Pancreas (tissue), 10 donors: ENCODE measurements at regions not wholly inside any gene's neighbourhood (a gene's known extent, or its start where the extent isn't known, plus 50 kb on each side); places are given as distances from the start of the nearest gene placed in this dataset.

Experiments used
- ATAC-seq, 4 donors: fragments of 200-7000 bp; cut with Tn5 transposase; one replicate each; pipeline versions ENCODE4 v1.8.0 to v1.9.1; 2020; ENCODE audit warnings: mild to moderate bottlenecking in 4 of 4, moderate library complexity in 4 of 4
- DNase-seq, 6 donors: peaks; one replicate each; pipeline ENCODE4 v3.0.0-alpha.2; 2020
- FAIRE-seq: peaks from 2 replicates; lab custom pipeline; 2012; peaks lifted over from hg19 to GRCh38; lab: Jason Lieb, UNC
- H3K27ac ChIP-seq, 4 donors: fragments of 200-600 bp; sonication (generic); 1 replicate in 3 of 4; 2 replicates in 1 of 4; pipeline versions ENCODE4 v1.5.0 to v1.8.0; 2020
- H3K27me3 ChIP-seq, 4 donors: fragments of 200-600 bp; one replicate each; pipeline ENCODE4 v1.8.0; 2021
- H3K36me3 ChIP-seq, 3 donors: fragments of 200-600 bp; sonication (generic) in 1 of 3; one replicate each; pipeline versions ENCODE4 v1.5.0 to v1.8.0; 2020 to 2021
- H3K4me1 ChIP-seq, 3 donors: fragments of 200-600 bp; one replicate each; pipeline ENCODE4 v1.8.0; 2021
- H3K4me3 ChIP-seq, 4 donors: fragments of 200-600 bp; sonication (generic) in 2 of 4; one replicate each; pipeline versions ENCODE4 v1.5.0 to v1.8.0; 2020 to 2021
- H3K9me3 ChIP-seq, 4 donors: fragments of 200-600 bp; one replicate each; pipeline ENCODE4 v1.8.0; 2021
- WGBS, 2 donors: extraction: QIAGEN DNeasy Blood & Tissue Kit; methylation state at CpG; one replicate each; pipeline ENCODE4 v1.1.7; 2013; 5-methylcytosine and 5-hydroxymethylcytosine counted together
- intact Hi-C, 3 donors: fragments of 100-400 bp; cut with DNase I; formaldehyde crosslinking; loops; one replicate each; pipeline versions ENCODE4 v1.11.1 to v1.14.2; 2022
- TF ChIP-seq, protein P1 (sequence below), 4 donors: fragments of 200-600 bp; sonication (generic) in 3 of 4; IDR thresholded peaks; one replicate each; pipeline versions ENCODE4 v1.5.0 to v1.8.0; 2021; ENCODE audit warnings: antibody characterized with exemption in 4 of 4
- donor health status: healthy with polysubstance abuse.
- donor health status: DM: no; HTN: no; CAD: no; lungs with moderate emphysema.
- donor health status: DM: no; HTN: no; CAD: no.
- donor health status: control.
- donor health status: control.
- donor health status: Bipolar disorder and iron deficiency.
- donor health status: DM: yes; HTN: yes; CAD: no.
- donor health status: DM: no; HTN: no; CAD: no.
- donor health status: DM: no; HTN: no; CAD: no.
- donor health status: DM: yes; HTN: yes; CAD: no.

DNA sequence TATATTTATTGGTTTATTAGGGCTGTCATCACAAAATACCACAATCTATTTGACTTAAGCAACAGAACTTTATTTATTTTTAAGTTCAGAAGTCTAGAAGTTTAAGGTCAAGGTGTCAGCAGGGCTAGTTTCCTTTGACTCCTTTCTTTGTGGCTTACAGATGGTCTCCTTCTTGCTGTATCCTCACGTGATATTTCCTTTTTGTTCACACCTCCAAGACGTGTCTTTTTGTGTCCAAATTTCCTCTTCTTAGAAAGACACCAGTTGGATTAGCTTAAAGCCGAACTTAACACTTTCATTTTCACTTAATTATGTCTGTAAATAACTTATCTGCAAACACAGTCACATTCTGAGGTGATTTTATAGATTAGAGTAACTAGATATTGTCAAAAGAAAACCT, 631.4 kb upstream of the POT1 start:
- H3K4me3 ChIP-seq: no peak overlapping the region
- FAIRE-seq (no peak), ATAC-seq (no peak), DNase-seq (no peak)
- TF ChIP-seq, protein P1, sequence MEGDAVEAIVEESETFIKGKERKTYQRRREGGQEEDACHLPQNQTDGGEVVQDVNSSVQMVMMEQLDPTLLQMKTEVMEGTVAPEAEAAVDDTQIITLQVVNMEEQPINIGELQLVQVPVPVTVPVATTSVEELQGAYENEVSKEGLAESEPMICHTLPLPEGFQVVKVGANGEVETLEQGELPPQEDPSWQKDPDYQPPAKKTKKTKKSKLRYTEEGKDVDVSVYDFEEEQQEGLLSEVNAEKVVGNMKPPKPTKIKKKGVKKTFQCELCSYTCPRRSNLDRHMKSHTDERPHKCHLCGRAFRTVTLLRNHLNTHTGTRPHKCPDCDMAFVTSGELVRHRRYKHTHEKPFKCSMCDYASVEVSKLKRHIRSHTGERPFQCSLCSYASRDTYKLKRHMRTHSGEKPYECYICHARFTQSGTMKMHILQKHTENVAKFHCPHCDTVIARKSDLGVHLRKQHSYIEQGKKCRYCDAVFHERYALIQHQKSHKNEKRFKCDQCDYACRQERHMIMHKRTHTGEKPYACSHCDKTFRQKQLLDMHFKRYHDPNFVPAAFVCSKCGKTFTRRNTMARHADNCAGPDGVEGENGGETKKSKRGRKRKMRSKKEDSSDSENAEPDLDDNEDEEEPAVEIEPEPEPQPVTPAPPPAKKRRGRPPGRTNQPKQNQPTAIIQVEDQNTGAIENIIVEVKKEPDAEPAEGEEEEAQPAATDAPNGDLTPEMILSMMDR (IDR thresholded peaks at IDR 0.05): no peak
- no peaks in the 10 kb centered on the region for H3K4me1 ChIP-seq
- H3K9me3 ChIP-seq: no peaks in the 10 kb centered on the region
- no peaks in the 10 kb centered on the region for H3K36me3 ChIP-seq
- no peak overlapping the region for H3K27ac ChIP-seq
- H3K27me3 ChIP-seq: no peaks in the 10 kb centered on the region
- WGBS, 2 donors: 30 to 39% methylated on average over 3 of the region's 3 CpGs
- intact Hi-C loops: no loop called here

DNA sequence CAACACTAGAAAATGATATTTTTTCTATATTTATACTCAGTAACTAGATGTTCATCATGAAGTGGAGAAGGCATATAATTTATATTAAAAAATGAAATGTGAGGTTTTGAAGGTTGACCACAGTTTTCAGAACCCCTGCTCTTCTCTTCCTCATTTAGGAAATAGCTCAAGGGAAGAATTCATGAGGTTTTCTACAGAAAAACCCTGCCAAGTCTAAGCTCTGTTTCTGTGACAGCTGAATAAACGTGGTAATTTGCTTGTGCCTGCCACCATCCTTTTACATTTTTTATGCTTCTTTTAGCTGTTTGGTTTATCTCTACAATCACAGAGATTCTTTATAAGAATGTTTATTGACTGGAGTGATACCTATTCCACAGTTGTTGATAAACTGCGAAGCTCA, 630.3 kb upstream of the POT1 start:
- Histone ChIP-seq H3K27me3 (no peaks in the 10 kb centered on the region), H3K9me3 (no peaks in the 10 kb centered on the region), H3K27ac (no peak overlapping the region), H3K4me1 (no peaks in the 10 kb centered on the region), H3K4me3 (no peak overlapping the region), H3K36me3 (no peaks in the 10 kb centered on the region)
- intact Hi-C loops: no loop called here
- ATAC-seq (no peak), DNase-seq (no peak), FAIRE-seq (no peak)
- TF ChIP-seq, protein P1 (IDR thresholded peaks at IDR 0.05): no peak
- 37 to 49% methylated on average over 2 of the region's 2 CpGs for WGBS, 2 donors

DNA sequence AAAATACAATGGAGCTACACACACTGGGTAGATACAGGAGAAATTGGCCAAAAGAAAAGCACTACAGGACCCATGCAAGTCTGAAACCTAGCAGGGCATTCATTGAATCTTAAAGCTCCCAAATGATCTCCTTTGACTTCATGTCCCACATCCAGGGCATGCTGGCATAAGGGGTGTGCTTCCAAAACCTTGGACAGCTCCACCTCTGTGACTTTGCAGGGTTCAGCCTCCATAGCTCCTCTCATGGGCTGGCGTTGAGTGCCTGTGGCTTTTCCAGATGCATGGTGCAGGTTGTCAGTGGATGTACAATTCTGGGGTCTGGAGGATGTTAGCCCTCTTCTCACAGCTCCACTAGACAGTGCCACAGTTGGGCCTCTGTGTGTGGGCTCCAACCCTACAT, 626.3 kb upstream of the POT1 start:
- no peak overlapping the region for H3K4me3 ChIP-seq
- no peaks in the 10 kb centered on the region for H3K27me3 ChIP-seq
- no peaks in the 10 kb centered on the region for H3K36me3 ChIP-seq
- H3K27ac ChIP-seq: no peak overlapping the region
- FAIRE-seq (no peak), ATAC-seq (no peak), DNase-seq (no peak)
- H3K9me3 ChIP-seq: no peaks in the 10 kb centered on the region
- intact Hi-C loops: no loop called here
- 33 to 65% methylated on average over 1 of the region's 1 CpG for WGBS, 2 donors
- TF ChIP-seq, protein P1 (IDR thresholded peaks at IDR 0.05): no peak
- no peaks in the 10 kb centered on the region for H3K4me1 ChIP-seq

DNA sequence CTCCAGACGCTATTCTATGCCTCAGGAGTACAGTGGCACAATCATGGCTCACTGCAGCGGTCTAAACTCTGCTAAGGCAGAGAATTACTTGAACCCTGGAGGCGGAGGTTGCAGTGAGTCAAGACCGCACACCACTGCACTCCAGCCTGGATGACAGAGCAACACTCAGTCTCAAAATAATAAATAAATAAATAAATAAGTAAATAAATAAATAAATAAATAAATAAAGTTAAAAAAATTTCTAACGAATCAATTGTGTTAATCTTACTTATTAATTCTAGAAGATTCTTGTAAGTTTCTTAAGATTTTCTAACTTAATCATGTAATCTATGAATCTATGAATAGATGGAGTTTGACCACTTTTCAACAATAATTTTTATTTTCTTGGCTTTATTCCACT, 621.4 kb upstream of the POT1 start:
- ATAC-seq: no peak
- TF ChIP-seq, protein P1 (IDR thresholded peaks at IDR 0.05): no peak
- Histone ChIP-seq H3K9me3 (no peaks in the 10 kb centered on the region), H3K4me3 (no peak overlapping the region), H3K36me3 (no peaks in the 10 kb centered on the region), H3K27ac (no peak overlapping the region), H3K4me1 (no peaks in the 10 kb centered on the region), H3K27me3 (no peaks in the 10 kb centered on the region)
- 80 to 87% methylated on average over 5 of the region's 5 CpGs for WGBS, 2 donors
- no peak for DNase-seq
- intact Hi-C loops: no loop called here
- FAIRE-seq: no peak

DNA sequence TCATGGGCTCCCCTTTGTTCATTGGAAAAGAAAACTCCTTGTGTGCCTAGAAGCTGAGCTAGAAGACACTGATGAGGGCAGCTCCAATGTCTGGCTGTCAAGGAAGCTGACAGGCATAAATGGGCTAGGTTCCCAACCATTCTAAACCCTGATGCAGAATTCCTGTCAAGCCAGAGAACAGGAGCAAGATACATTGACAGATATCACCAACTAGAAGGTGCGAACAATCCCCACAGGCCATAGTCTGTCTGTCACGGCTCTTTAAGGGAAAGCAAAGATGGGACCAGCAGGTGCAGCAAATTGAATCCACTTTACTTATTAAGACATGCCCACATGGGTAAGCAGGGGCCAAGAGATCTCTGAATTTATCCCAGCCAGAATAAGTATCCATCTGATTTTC, 617.9 kb upstream of the POT1 start:
- intact Hi-C loops: no loop called here
- ATAC-seq (no peak), FAIRE-seq (no peak), DNase-seq (no peak)
- Histone ChIP-seq H3K4me1 (no peaks in the 10 kb centered on the region), H3K4me3 (no peak overlapping the region), H3K27ac (no peak overlapping the region), H3K36me3 (no peaks in the 10 kb centered on the region), H3K9me3 (no peaks in the 10 kb centered on the region), H3K27me3 (no peaks in the 10 kb centered on the region)
- TF ChIP-seq, protein P1 (IDR thresholded peaks at IDR 0.05): no peak
- 69 to 71% methylated on average over 2 of the region's 2 CpGs for WGBS, 2 donors
